Endothelial cell of umbilical vein (primary cell): ENCODE measurements at regions not wholly inside any gene's neighbourhood (a gene's known extent, or its start where the extent isn't known, plus 50 kb on each side); places are given as distances from the start of the nearest gene placed in this dataset.
"Not testable (repeated sequence)": the region's sequence is repeated elsewhere in the genome, so short reads cannot be mapped to it uniquely, and the experiment has no call there.

ENCODE experiments used
- BruUV-seq: library from RNA; stranded (reverse); fragments of 400-500 nt; replicated peaks from 2 replicates; lab custom pipeline; 2021; lab: Mats Ljungman, UMichigan
- CTCF ChIA-PET: fragments of 300-600, 350-600 bp; sonication (Branson Sonifier 250); formaldehyde crosslinking; loops from one replicate; lab custom pipeline; 2021; ENCODE audit warnings: antibody characterized with exemption, inconsistent platforms; lab: Charles Lee
- POLR2A ChIA-PET: fragments of 300-600, 350-600 bp; sonication (Branson Sonifier 250); formaldehyde crosslinking; loops from one replicate; lab custom pipeline; 2021; ENCODE audit warnings: antibody characterized with exemption, inconsistent platforms; lab: Charles Lee
- DNase-seq: peaks from one replicate; pipeline ENCODE4 v3.0.0-alpha.2; 2011; ENCODE audit warnings: low read depth, low spot score
- FAIRE-seq: peaks from 2 replicates; lab custom pipeline; 2011; peaks lifted over from hg19 to GRCh38; lab: Jason Lieb, UNC
- H2AFZ ChIP-seq: 2 replicates; pipeline ENCODE4 v1.6.0; 2012; ENCODE audit warnings: low read depth, low read length, control low read depth, inconsistent platforms
- H3K27ac ChIP-seq: 2 replicates; pipeline ENCODE4 v1.5.1; 2011; ENCODE audit warnings: low read depth, mild to moderate bottlenecking, control low read depth, low read length, moderate library complexity; ENCODE audit not compliant: insufficient read depth
- H3K27me3 ChIP-seq, 2 experiments: 2 replicates each; pipeline versions ENCODE4 v1.6.0 to v1.6.1; 2011; ENCODE audit warnings: low read length in 2 of 2, mixed read lengths in 1 of 2; ENCODE audit not compliant: control insufficient read depth in 2 of 2, insufficient read depth in 2 of 2
- H3K36me3 ChIP-seq, 2 experiments: 2 replicates in 1 of 2; 3 replicates in 1 of 2; pipeline ENCODE4 v1.5.1; 2011; ENCODE audit warnings: low read length in 2 of 2, mild to moderate bottlenecking in 1 of 2, moderate library complexity in 1 of 2; ENCODE audit not compliant: control insufficient read depth in 2 of 2, insufficient read depth in 2 of 2; ENCODE audit errors: extremely low read depth in 1 of 2
- H3K4me1 ChIP-seq: 3 replicates; pipeline ENCODE4 v1.5.1; 2011; ENCODE audit warnings: mild to moderate bottlenecking, low read length; ENCODE audit not compliant: control insufficient read depth, insufficient read depth; ENCODE audit errors: extremely low read depth
- H3K4me2 ChIP-seq: 2 replicates; pipeline ENCODE4 v1.6.1; 2011; ENCODE audit warnings: low read length, control low read depth, mixed read lengths; ENCODE audit not compliant: insufficient read depth
- H3K4me3 ChIP-seq, 3 experiments: fragments of 200-600 bp in 1 of 3; sonication (generic), shearing (Covaris generic) in 1 of 3; replicated peaks in 1 of 3; 2 replicates each; pipeline ENCODE4 v1.5.1; 2011 to 2016; ENCODE audit warnings: control low read depth in 3 of 3, low read length in 3 of 3, mild to moderate bottlenecking in 2 of 3, inconsistent platforms in 1 of 3, low read depth in 1 of 3, moderate library complexity in 1 of 3; ENCODE audit not compliant: insufficient read depth in 1 of 3
- H3K79me2 ChIP-seq: 2 replicates; pipeline ENCODE4 v1.6.0; 2012; ENCODE audit warnings: low read length, inconsistent platforms; ENCODE audit not compliant: control insufficient read depth, insufficient read depth
- H3K9ac ChIP-seq: replicated peaks from 2 replicates; pipeline ENCODE3; 2011; ENCODE audit warnings: low read length, control low read depth; ENCODE audit not compliant: insufficient read depth; ENCODE audit errors: extremely low read depth
- H3K9me1 ChIP-seq: replicated peaks from 3 replicates; pipeline ENCODE4 v1.6.0; 2011; ENCODE audit warnings: mild to moderate bottlenecking, low read length; ENCODE audit not compliant: control insufficient read depth, insufficient read depth; ENCODE audit errors: extremely low read depth
- H3K9me3 ChIP-seq: replicated peaks from 2 replicates; pipeline ENCODE4 v1.5.1; 2012; ENCODE audit warnings: low read length, inconsistent platforms; ENCODE audit not compliant: control insufficient read depth, insufficient read depth
- H4K20me1 ChIP-seq: replicated peaks from 2 replicates; pipeline ENCODE3; 2011; ENCODE audit warnings: mild to moderate bottlenecking, low read length; ENCODE audit not compliant: control insufficient read depth, insufficient read depth; ENCODE audit errors: extremely low read depth
- dilution Hi-C: fragments of 300-500 bp; cut with MboI; formaldehyde crosslinking; loops from one replicate; pipeline ENCODE4 v1.15.0; 2019; ENCODE audit warnings: low sequenced_read_pairs; ENCODE audit not compliant: extremely low pct_ligation_motif_present
- intact Hi-C: fragments of 100-400 bp; cut with micrococcal nuclease; formaldehyde crosslinking; loops from one replicate; pipeline ENCODE4 v1.10.0; 2022

DNA sequence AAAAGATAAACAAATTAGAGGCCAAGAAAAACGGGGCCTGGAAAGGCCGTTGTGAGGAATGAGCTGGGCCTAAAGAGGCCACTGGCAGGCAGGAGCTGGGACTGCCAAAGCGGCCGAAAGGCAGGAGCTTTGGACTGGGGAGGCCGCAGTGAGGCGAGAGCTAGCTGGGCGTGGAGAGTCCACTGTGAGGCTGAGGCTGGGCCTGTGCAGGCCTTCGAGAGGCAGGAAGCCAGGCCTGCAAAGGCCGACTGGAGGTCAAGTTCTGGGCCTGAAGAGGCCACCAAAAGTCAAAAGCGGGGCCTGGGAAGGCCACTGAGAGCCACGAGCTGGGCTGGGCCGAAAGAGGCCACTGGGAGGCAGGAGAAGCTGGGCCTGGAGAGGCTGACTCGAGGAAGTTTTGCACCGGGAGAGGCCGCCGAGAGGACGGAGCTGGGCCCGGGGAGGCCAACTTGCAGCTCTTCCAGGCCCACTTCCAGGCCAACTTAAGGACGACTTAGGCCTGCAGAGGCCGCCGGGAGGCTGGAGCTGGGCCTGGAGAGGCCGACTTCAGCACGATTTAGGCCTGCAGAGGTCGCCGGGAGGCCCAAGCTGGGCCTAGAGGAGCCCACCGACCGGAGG lies 121.8 kb downstream of the SEPTIN14 start:
- H3K36me3 ChIP-seq, H3K4me3 ChIP-seq, H2AFZ ChIP-seq, H3K27me3 ChIP-seq, H3K27ac ChIP-seq, DNase-seq, H3K4me2 ChIP-seq, POLR2A ChIA-PET, H3K9me3 ChIP-seq, H3K4me1 ChIP-seq, H3K79me2 ChIP-seq, BruUV-seq, H3K9me1 ChIP-seq, H3K9ac ChIP-seq, H4K20me1 ChIP-seq, CTCF ChIA-PET, FAIRE-seq, dilution Hi-C loops: not testable (repeated sequence)
- intact Hi-C loops = loop anchor here (10.0 kb wide), 1 partner anchor 224 kb away; the partner anchor contains the start of gene NIPSNAP2

DNA sequence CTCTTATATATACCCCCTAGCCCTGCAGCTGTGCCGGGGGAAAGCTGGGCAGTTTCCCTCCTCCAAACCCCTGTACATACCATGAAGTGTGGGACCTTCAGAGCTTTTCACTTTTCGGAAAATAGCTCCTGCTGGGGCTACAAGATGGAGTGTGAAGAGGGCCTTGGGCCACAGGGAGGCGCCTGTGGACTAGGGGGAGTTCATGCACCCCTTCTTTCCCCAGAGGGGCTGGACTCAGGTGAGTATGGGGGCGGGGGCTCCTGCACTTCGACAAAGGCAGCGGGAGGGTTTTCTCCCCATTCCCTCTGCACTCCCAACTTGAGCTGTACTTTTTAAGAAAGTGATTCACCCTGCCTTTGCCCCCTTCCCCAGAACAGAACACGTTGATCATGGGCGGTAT lies 122.5 kb downstream of the SEPTIN14 start:
- H3K27ac ChIP-seq, H2AFZ ChIP-seq, H3K9me3 ChIP-seq, H3K4me2 ChIP-seq, DNase-seq, H3K4me1 ChIP-seq, BruUV-seq, dilution Hi-C loops, H3K4me3 ChIP-seq, H4K20me1 ChIP-seq, FAIRE-seq, POLR2A ChIA-PET, CTCF ChIA-PET, H3K9ac ChIP-seq, H3K27me3 ChIP-seq, H3K36me3 ChIP-seq, H3K9me1 ChIP-seq, H3K79me2 ChIP-seq: not testable (repeated sequence)
- intact Hi-C loops = loop anchor here (10.0 kb wide), 1 partner anchor 225 kb away; the partner anchor contains the start of gene NIPSNAP2

GRCh38 chr7:55736641-55737221 lies 125.8 kb downstream of the SEPTIN14 start:
- H4K20me1 ChIP-seq, CTCF ChIA-PET, H3K27me3 ChIP-seq, POLR2A ChIA-PET, H3K9me1 ChIP-seq, BruUV-seq, H3K4me2 ChIP-seq, H3K4me3 ChIP-seq, intact Hi-C loops, H3K9me3 ChIP-seq, H2AFZ ChIP-seq, H3K27ac ChIP-seq, H3K36me3 ChIP-seq, H3K4me1 ChIP-seq, FAIRE-seq, DNase-seq, dilution Hi-C loops, H3K9ac ChIP-seq, H3K79me2 ChIP-seq: not testable (repeated sequence)
